ENCODE measurements at regions not wholly inside any gene's neighbourhood (a gene's known extent, or its start where the extent isn't known, plus 50 kb on each side); places are given as distances from the start of the nearest gene placed in this dataset.

DNA sequence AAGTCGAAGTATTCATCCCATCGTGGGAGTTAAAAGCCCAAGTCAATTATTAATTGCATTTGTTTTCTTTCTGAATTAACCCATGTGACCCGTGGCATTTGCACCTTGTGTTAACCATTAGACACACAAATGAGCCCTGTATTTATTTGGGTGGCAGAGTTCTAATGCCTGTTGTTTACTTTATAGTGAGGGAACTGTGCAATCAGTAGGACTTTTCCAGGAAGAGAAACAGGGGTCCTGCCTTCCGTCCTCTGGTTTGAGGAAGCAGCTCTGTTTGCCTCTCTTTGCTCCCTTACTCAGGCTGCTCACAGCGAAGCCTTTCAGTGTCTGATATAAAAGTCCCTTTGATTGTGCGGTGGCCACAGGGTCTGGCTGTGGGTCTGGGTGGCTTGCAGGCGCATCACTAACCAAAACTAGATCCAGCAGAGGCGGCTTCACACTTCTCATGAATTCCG, 263.6 kb downstream of the PTTG2 start:
- no peak for DNase-seq
- H2BK5ac ChIP-seq (ENCODE audit: low read depth, low read length, poor library complexity, severe bottlenecking), result no peak overlapping the region
- H2BK15ac ChIP-seq (ENCODE audit: low read depth, low read length), result no peak overlapping the region
- no peak for ATAC-seq (ENCODE audit: low read depth)
- H2BK20ac ChIP-seq (ENCODE audit: low read depth, low read length), result no peak overlapping the region
- H3K36me3 ChIP-seq (ENCODE audit: control insufficient read depth, insufficient read depth, low read length), result no peaks in the 10 kb centered on the region
- no peak overlapping the region for H4K5ac ChIP-seq (ENCODE audit: low read depth, low read length)
- H4K8ac ChIP-seq (ENCODE audit: low read depth in 2 of 2, low read length in 2 of 2), result no peak overlapping the region
- no peak overlapping the region for H3K9ac ChIP-seq (ENCODE audit: low read depth, low read length)
- no CpG with 5 or more reads among the region's 9 CpGs for WGBS, 2 experiments (ENCODE audit: extremely low coverage in 2 of 2, insufficient read length in 1 of 2)
- no peak overlapping the region for H3K14ac ChIP-seq (replicated peaks; ENCODE audit: low read depth, low read length)
- BruUV-seq (replicated peaks), result no TSS peak
- ChIA-PET CTCF (no interaction called here), POLR2A (ENCODE audit: unreplicated experiment) (no interaction called here)
- H3K9me3 ChIP-seq (ENCODE audit: control insufficient read depth, insufficient read depth, low read length), result no peaks in the 10 kb centered on the region
- H2BK120ac ChIP-seq (ENCODE audit: low read depth, low read length), result no peak overlapping the region
- H3K27me3 ChIP-seq (ENCODE audit: control insufficient read depth, insufficient read depth, low read length), result peaks cover 18% of the 10 kb centered on the region; the same call in 1 of the 2 replicates
- H3K56ac ChIP-seq (ENCODE audit: extremely low read depth, insufficient read depth, low read length), result no peak overlapping the region
- H3K4ac ChIP-seq (ENCODE audit: low read depth, low read length), result no peak overlapping the region
- no peak overlapping the region for H3K18ac ChIP-seq (ENCODE audit: low read depth, low read length)
- H3K4me1 ChIP-seq (ENCODE audit: control insufficient read depth, insufficient read depth, low read length), result no peaks in the 10 kb centered on the region
- H2AK5ac ChIP-seq (ENCODE audit: low read depth, low read length), result no peak overlapping the region
- no peak overlapping the region for H4K91ac ChIP-seq (ENCODE audit: insufficient read depth, low read depth, low read length)
- H2AFZ ChIP-seq (replicated peaks; ENCODE audit: low read length, poor library complexity), result no peak overlapping the region
- TF ChIP-seq MAZ (IDR thresholded peaks at IDR 0.05; ENCODE audit: borderline replicate concordance, low read depth, low read length) (no peak), CEBPB (IDR thresholded peaks at IDR 0.05; ENCODE audit: low read depth, low read length) (no peak), POLR2A (IDR thresholded peaks at IDR 0.05; ENCODE audit: low read depth, low read length) (no peak), MAFK (IDR thresholded peaks at IDR 0.05; ENCODE audit: low read depth, low read length) (no peak), NFE2L2 (IDR thresholded peaks at IDR 0.05; ENCODE audit: low read depth, low read length) (no peak), RFX5 (IDR thresholded peaks at IDR 0.05; ENCODE audit: low read depth, low read length) (no peak), BHLHE40 (IDR thresholded peaks at IDR 0.05; ENCODE audit: low read depth, low read length) (no peak), CHD1 (IDR thresholded peaks at IDR 0.05; ENCODE audit: low read depth, low read length) (no peak), ELK1 (IDR thresholded peaks at IDR 0.05; ENCODE audit: borderline replicate concordance, low read depth, low read length) (no peak), RCOR1 (IDR thresholded peaks at IDR 0.05; ENCODE audit: insufficient replicate concordance, low read length) (no peak)
- H2AK9ac ChIP-seq (replicated peaks; ENCODE audit: low read depth, low read length, poor library complexity), result no peak overlapping the region
- no peak overlapping the region for H3K27ac ChIP-seq (ENCODE audit: insufficient read depth, low read length)
- H3K9me1 ChIP-seq (ENCODE audit: insufficient read depth, low read length), result no peaks in the 10 kb centered on the region
- no peak overlapping the region for H3K23ac ChIP-seq (ENCODE audit: low read depth, low read length)
- no peaks in the 10 kb centered on the region for H4K20me1 ChIP-seq (ENCODE audit: insufficient read depth, low read length)
- H3K4me2 ChIP-seq (ENCODE audit: low read depth, low read length), result no peak overlapping the region
- in situ Hi-C loops (cut with MboI; ENCODE audit: low sequenced_read_pairs), result no loop called here
- no peaks in the 10 kb centered on the region for H3K79me1 ChIP-seq (ENCODE audit: low read depth in 1 of 2, low read length in 2 of 2)
- intact Hi-C loops (cut with micrococcal nuclease), result no loop called here
- no peak overlapping the region for H3K4me3 ChIP-seq (ENCODE audit: insufficient read depth, low read depth, low read length)
- dilution Hi-C loops (cut with HindIII; ENCODE audit: low sequenced_read_pairs, unreplicated experiment), result no loop called here

Data from IMR-90 (cell line).